Effector memory CD8-positive, alpha-beta T cell (primary cell): ENCODE measurements at regions not wholly inside any gene's neighbourhood (a gene's known extent, or its start where the extent isn't known, plus 50 kb on each side); places are given as distances from the start of the nearest gene placed in this dataset.
"Not testable (repeated sequence)": the region's sequence is repeated elsewhere in the genome, so short reads cannot be mapped to it uniquely, and the experiment has no call there.

ENCODE experiments used
- ATAC-seq: fragments of 150-1000 bp; cut with Tn5 transposase; replicated peaks from 2 replicates; pipeline ENCODE4 v1.10.0; 2021; ENCODE audit warnings: mild to moderate bottlenecking, moderate library complexity
- DNase-seq, 3 experiments: peaks; one replicate each; pipeline ENCODE4 v3.0.0; 2021
- H3K27ac Mint-ChIP-seq, 2 donors: one replicate each; pipeline ENCODE4 v1.8.0; 2022; ENCODE audit warnings: mild to moderate bottlenecking in 2 of 2, mixed read lengths in 2 of 2, moderate library complexity in 2 of 2
- H3K27me3 Mint-ChIP-seq, 2 donors: one replicate each; pipeline ENCODE4 v1.8.0; 2022; ENCODE audit warnings: mixed read lengths in 2 of 2
- H3K36me3 Mint-ChIP-seq: one replicate; pipeline ENCODE4 v1.8.0; 2022; ENCODE audit warnings: mild to moderate bottlenecking, moderate library complexity, mixed read lengths; ENCODE audit not compliant: insufficient read depth
- H3K4me1 Mint-ChIP-seq, 2 donors: one replicate each; pipeline ENCODE4 v1.8.0; 2022; ENCODE audit warnings: low read depth in 2 of 2, mixed read lengths in 2 of 2
- H3K4me3 Mint-ChIP-seq, 2 donors: one replicate each; pipeline ENCODE4 v1.8.0; 2022; ENCODE audit warnings: mild to moderate bottlenecking in 2 of 2, mixed read lengths in 2 of 2, moderate library complexity in 2 of 2
- H3K9me3 Mint-ChIP-seq, 2 donors: one replicate each; pipeline ENCODE4 v1.8.0; 2022; ENCODE audit warnings: mixed read lengths in 2 of 2

GRCh38 chr13:22937953-22938352, 242.8 kb upstream of the SGCG start:
- no peaks in the 10 kb centered on the region for H3K4me1 Mint-ChIP-seq

GRCh38 chr13:22938576-22938975, 242.2 kb upstream of the SGCG start:
- H3K4me3 Mint-ChIP-seq = no peak overlapping the region
- DNase-seq = no peak
- no peaks in the 10 kb centered on the region for H3K27me3 Mint-ChIP-seq
- ATAC-seq = no peak
- H3K4me1 Mint-ChIP-seq = no peaks in the 10 kb centered on the region
- no peak overlapping the region for H3K27ac Mint-ChIP-seq
- H3K36me3 Mint-ChIP-seq = no peaks in the 10 kb centered on the region
- H3K9me3 Mint-ChIP-seq = no peaks in the 10 kb centered on the region

More at GRCh38 chr13:22937953-22938352, 242.8 kb upstream of the SGCG start:
- H3K27me3 Mint-ChIP-seq = no peaks in the 10 kb centered on the region
- no peak overlapping the region for H3K4me3 Mint-ChIP-seq
- H3K36me3 Mint-ChIP-seq = no peaks in the 10 kb centered on the region
- DNase-seq (no peak), ATAC-seq (no peak)
- no peaks in the 10 kb centered on the region for H3K9me3 Mint-ChIP-seq
- no peak overlapping the region for H3K27ac Mint-ChIP-seq

DNA sequence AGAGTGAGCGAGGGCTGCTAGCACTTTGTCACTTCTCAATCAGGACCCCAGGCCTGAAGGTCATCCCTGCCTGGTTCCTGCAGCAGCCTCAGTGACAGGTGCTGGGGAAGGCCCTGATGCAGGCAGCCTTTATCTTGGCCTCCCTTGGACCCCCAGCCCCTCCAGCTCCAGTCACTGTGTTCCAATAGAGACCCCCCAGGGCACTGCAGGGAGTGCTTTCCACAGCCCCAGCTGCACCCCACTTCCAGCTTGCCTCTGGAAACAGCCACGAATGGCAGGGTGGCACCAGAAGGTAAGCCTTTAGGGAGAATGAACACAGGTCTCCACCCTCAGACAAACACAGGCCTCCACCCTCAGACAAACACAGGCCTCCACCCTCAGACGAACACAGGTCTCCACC, 241.6 kb upstream of the SGCG start:
- H3K4me3 Mint-ChIP-seq = no peak overlapping the region
- ATAC-seq (no peak), DNase-seq (no peak)
- H3K4me1 Mint-ChIP-seq = no peaks in the 10 kb centered on the region
- no peaks in the 10 kb centered on the region for H3K27me3 Mint-ChIP-seq
- no peaks in the 10 kb centered on the region for H3K36me3 Mint-ChIP-seq
- H3K9me3 Mint-ChIP-seq = no peaks in the 10 kb centered on the region
- no peak overlapping the region for H3K27ac Mint-ChIP-seq

DNA sequence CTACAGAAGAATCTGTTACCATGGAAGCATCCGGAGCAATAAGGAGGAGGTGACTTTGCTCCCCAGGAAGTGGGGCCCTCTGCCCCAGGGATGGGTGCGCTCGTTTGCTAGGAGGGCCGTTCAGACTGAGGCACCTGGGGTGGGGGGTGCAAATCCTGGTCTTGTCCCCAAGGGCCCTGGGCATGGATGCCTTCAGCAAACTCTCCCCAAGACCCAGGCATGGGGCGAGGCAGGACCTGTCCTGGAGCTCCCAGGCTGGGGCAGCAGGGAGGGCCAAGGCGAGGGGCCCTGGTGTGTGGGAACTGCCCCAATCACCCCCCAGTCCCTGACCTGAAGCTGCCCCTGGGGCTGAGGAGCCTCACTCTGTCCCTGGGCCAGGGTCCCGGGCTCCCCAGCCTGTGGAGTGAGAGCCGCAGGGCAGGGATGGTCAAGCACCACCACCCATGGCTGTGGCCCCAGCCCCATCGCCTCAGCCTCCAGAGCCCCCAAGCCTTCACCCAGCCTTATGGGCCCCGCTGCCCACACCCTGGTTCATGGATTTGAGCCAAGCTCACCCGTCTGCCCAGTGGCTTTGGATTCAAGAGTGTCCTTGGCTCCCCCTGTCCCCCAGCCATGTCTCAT, 240.6 kb upstream of the SGCG start:
- H3K27me3 Mint-ChIP-seq = no peaks in the 10 kb centered on the region
- no peaks in the 10 kb centered on the region for H3K9me3 Mint-ChIP-seq
- ATAC-seq = no peak
- no peak overlapping the region for H3K4me3 Mint-ChIP-seq
- H3K36me3 Mint-ChIP-seq = no peaks in the 10 kb centered on the region
- H3K27ac Mint-ChIP-seq = no peak overlapping the region
- H3K4me1 Mint-ChIP-seq = no peaks in the 10 kb centered on the region
- DNase-seq = no peak

- Mint-ChIP-seq H3K9me3 (no peaks in the 10 kb centered on the region), H3K4me1 (no peaks in the 10 kb centered on the region), H3K36me3 (no peaks in the 10 kb centered on the region), H3K27ac (no peak overlapping the region), H3K27me3 (no peaks in the 10 kb centered on the region), H3K4me3 (no peak overlapping the region)
- no peak for ATAC-seq
- no peak for DNase-seq
These were observed 240.0 kb upstream of the SGCG start for GRCh38 chr13:22940736-22941135.

DNA sequence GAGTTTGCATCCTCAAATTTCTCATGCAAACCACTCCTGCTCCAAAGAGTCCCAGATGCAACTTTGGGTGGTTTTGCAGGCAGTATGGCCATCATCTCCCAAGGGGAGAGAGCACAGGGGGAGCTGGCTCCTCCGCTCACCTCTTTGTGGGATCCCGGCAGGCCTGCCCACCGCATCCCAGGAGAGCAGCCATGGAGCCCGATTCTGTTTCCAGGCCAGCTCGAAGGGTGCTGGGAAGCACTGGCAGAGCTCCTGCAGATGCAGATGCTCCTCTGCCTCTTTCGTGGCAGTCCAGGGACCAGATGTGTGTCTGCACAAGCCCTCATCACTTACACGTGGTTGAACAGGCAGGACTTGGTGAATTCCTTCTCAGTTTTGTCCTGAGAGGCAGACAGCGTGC, 239.3 kb upstream of the SGCG start:
- H3K4me3 Mint-ChIP-seq, H3K36me3 Mint-ChIP-seq, H3K9me3 Mint-ChIP-seq, H3K4me1 Mint-ChIP-seq, ATAC-seq, DNase-seq, H3K27ac Mint-ChIP-seq, H3K27me3 Mint-ChIP-seq: not testable (repeated sequence)

GRCh38 chr13:22942831-22943230, 237.9 kb upstream of the SGCG start:
- not testable (repeated sequence) for H3K27me3 Mint-ChIP-seq, DNase-seq, H3K36me3 Mint-ChIP-seq, H3K4me1 Mint-ChIP-seq, ATAC-seq, H3K4me3 Mint-ChIP-seq, H3K9me3 Mint-ChIP-seq, H3K27ac Mint-ChIP-seq

DNA sequence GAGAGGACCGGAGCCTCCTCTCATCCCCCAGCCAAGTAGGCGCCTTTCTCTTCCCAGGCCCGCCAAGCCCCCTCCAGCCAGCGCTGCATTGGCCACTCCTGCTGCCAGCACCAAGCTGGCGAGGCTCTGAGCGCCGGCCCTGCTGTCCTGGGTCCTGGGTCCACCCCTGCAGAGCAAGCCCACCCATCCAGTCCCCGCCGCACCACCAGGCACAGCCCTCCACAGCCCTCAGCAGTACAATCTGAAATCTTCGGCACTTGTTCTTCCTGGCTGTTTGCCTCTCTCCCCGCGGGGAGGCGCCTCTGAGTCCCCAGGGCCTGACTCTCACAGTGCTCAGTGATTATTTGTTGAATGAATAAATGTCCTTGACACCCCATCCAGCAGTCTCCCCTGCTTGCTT, 236.4 kb upstream of the SGCG start:
- Mint-ChIP-seq H3K9me3 (peaks cover 0 to 2% of the 10 kb centered on the region in 2 donors), H3K4me3 (no peak overlapping the region), H3K36me3 (peaks cover under 1% of the 10 kb centered on the region), H3K27ac (no peak overlapping the region), H3K4me1 (no peaks in the 10 kb centered on the region), H3K27me3 (peaks cover 0 to 6% of the 10 kb centered on the region in 2 donors)
- ATAC-seq = no peak
- DNase-seq = no peak

DNA sequence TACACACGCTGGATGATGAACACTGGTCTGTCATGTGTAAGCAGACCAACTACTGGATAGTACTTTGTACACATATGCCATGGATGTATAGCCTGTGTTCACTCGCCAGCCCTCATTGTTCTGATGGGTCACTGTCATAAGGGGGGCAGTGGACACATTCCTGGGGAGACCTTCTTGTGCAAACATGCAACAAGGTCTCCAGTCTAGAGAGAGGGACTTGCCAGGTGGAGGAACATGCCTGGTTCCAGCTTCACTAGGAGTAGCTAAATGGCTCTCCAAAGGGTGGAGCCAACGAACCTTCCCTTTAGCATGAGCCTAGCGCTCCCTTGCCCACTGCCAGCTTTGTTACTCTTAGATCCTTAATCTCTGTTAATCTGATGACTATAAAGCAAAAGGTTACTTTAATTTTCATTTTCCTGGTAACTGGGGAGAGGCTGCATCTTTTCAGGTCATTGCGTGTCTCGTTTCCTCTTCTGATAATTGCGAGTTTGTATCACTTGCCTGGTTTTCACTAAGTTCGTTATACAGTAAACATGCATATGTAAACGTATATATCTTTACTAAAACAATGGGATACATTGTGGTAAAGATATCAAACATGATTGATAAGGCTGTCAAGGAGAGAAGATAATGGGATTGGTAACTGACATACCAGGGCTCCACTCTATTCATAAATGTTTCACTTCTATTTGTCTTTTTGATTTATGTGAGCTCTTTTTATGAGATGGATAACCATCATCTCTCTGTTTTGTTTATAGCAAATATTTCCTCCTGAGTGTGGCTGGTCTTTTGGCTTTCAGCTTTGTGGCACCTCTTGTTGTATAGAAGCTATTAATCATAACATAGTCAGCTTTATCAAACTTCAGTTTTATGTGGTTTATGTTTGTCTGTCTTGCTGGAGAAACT, 235.2 kb upstream of the SGCG start:
- Mint-ChIP-seq H3K27ac (no peak overlapping the region), H3K36me3 (peaks cover 3% of the 10 kb centered on the region), H3K9me3 (peaks cover 0 to 2% of the 10 kb centered on the region in 2 donors), H3K4me3 (no peak overlapping the region), H3K27me3 (peaks cover 0 to 6% of the 10 kb centered on the region in 2 donors), H3K4me1 (no peaks in the 10 kb centered on the region)
- ATAC-seq (no peak), DNase-seq (no peak)

- no peak overlapping the region for H3K27ac Mint-ChIP-seq
- no peak for DNase-seq
These were observed 232.4 kb upstream of the SGCG start for GRCh38 chr13:22948421-22948820.

DNA sequence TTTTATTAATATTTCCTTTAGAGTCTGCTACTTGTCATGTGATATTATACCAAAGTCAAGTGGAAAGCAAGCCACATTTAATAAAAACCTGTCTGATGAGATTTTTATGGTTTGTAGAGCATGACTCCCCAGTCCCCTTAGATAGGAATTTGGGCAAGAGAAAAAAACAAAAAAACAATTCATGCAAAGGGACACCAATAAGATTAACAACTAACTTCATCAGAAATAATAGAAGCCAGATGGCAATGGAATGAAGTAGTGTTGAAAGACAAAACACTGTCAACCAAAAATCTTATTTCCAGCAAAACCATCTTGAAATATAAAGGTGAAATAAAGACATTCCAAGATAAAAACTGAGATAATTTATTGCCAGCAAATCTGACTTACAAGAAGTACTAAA, 228.8 kb upstream of the SGCG start:
- H3K27me3 Mint-ChIP-seq, H3K36me3 Mint-ChIP-seq: not testable (repeated sequence)

More at GRCh38 chr13:22948421-22948820, 232.4 kb upstream of the SGCG start:
- no peaks in the 10 kb centered on the region for H3K4me1 Mint-ChIP-seq
- H3K27me3 Mint-ChIP-seq = peaks cover 0 to 6% of the 10 kb centered on the region in 2 donors
- no peak for ATAC-seq
- H3K36me3 Mint-ChIP-seq = peaks cover 3% of the 10 kb centered on the region
- H3K4me3 Mint-ChIP-seq = no peak overlapping the region
- H3K9me3 Mint-ChIP-seq = peaks cover 0 to 2% of the 10 kb centered on the region in 2 donors

GRCh38 chr13:22955147-22955546, 225.6 kb upstream of the SGCG start:
- H3K36me3 Mint-ChIP-seq, H3K4me1 Mint-ChIP-seq, ATAC-seq, H3K27ac Mint-ChIP-seq, H3K4me3 Mint-ChIP-seq, H3K27me3 Mint-ChIP-seq, DNase-seq, H3K9me3 Mint-ChIP-seq: not testable (repeated sequence)

More for the DNA sequence above, 228.8 kb upstream of the SGCG start:
- not testable (repeated sequence) for DNase-seq, H3K27ac Mint-ChIP-seq, ATAC-seq, H3K4me1 Mint-ChIP-seq, H3K4me3 Mint-ChIP-seq, H3K9me3 Mint-ChIP-seq

GRCh38 chr13:22956456-22957115, 224.2 kb upstream of the SGCG start:
- H3K9me3 Mint-ChIP-seq, H3K4me3 Mint-ChIP-seq, H3K27me3 Mint-ChIP-seq, ATAC-seq, H3K27ac Mint-ChIP-seq, DNase-seq, H3K4me1 Mint-ChIP-seq, H3K36me3 Mint-ChIP-seq: not testable (repeated sequence)
